ENCODE measurements at regions not wholly inside any gene's neighbourhood (a gene's known extent, or its start where the extent isn't known, plus 50 kb on each side); places are given as distances from the start of the nearest gene placed in this dataset.

GRCh38 chr2:148567716-148568115, 76.8 kb upstream of the EPC2 start:
- no peak overlapping the region for H3K4me3 ChIP-seq (ENCODE audit: low read length)
- no peak for DNase-seq (ENCODE audit: low read depth)
- TF ChIP-seq CTCF (conservative IDR thresholded peaks at IDR 0.05; ENCODE audit: low read length), result no peak

- TF ChIP-seq CTCF (conservative IDR thresholded peaks at IDR 0.05; ENCODE audit: low read length), result no peak
- no peak for DNase-seq (ENCODE audit: low read depth)
- no peak overlapping the region for H3K4me3 ChIP-seq (ENCODE audit: low read length)
Measured at GRCh38 chr2:148568597-148568996, 76.0 kb upstream of the EPC2 start.

GRCh38 chr2:148569221-148569620, 75.3 kb upstream of the EPC2 start:
- no peak for DNase-seq (ENCODE audit: low read depth)
- no peak for TF ChIP-seq CTCF (conservative IDR thresholded peaks at IDR 0.05; ENCODE audit: low read length)
- H3K4me3 ChIP-seq (ENCODE audit: low read length), result no peak overlapping the region

GRCh38 chr2:148570989-148571388, 73.6 kb upstream of the EPC2 start:
- H3K4me3 ChIP-seq (ENCODE audit: low read length), result no peak overlapping the region
- no peak for TF ChIP-seq CTCF (conservative IDR thresholded peaks at IDR 0.05; ENCODE audit: low read length)
- DNase-seq (ENCODE audit: low read depth), result no peak

- H3K4me3 ChIP-seq (ENCODE audit: low read length), result no peak overlapping the region
- no peak for TF ChIP-seq CTCF (conservative IDR thresholded peaks at IDR 0.05; ENCODE audit: low read length)
- no peak for DNase-seq (ENCODE audit: low read depth)
Measured at GRCh38 chr2:148577845-148578492, 66.6 kb upstream of the EPC2 start.

GRCh38 chr2:148578493-148578884, 66.1 kb upstream of the EPC2 start:
- H3K4me3 ChIP-seq (ENCODE audit: low read length), result no peak overlapping the region
- DNase-seq (ENCODE audit: low read depth), result no peak
- no peak for TF ChIP-seq CTCF (conservative IDR thresholded peaks at IDR 0.05; ENCODE audit: low read length)

GRCh38 chr2:148582679-148583511, 61.7 kb upstream of the EPC2 start:
- DNase-seq (ENCODE audit: low read depth), result peak; percentile 9
- no peak for TF ChIP-seq CTCF (conservative IDR thresholded peaks at IDR 0.05; ENCODE audit: low read length)
- no peak overlapping the region for H3K4me3 ChIP-seq (ENCODE audit: low read length)

All from AG10803 (cell line).